DMS53 treated with DMSO at 0.1 percent for 48 hours (cell line): ENCODE measurements at regions not wholly inside any gene's neighbourhood (a gene's known extent, or its start where the extent isn't known, plus 50 kb on each side); places are given as distances from the start of the nearest gene placed in this dataset.
A peak's percentile ranks its signal among the peaks of the same experiment; 100 is the strongest.

Experiments
- DNase-seq: peaks from one replicate; lab custom pipeline; 2025; ENCODE audit not compliant: unreplicated experiment; lab: John Stamatoyannopoulos, UW

- no peak for DNase-seq
Observed at GRCh38 chr2:34660741-34661140, 1061.6 kb upstream of the FAM98A start.

DNA sequence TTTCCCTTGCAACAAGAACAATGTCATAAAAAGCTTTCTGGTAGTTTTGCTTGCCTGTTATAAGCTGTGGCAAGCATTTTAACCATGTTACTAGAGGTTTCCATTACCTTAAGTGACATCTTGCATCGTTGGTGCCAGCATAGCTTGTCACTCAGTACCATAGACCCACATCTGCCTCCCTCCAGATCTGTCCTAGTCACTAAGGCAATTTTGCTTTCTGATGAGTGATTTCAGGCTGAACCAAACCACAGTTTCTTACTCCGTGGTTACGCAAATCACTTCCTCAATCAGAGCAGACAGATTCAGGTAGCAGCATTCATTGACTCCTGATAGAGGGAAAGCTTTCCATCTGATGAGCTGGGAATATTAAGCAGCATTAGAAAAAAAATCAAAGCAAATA, 1057.5 kb upstream of the FAM98A start:
- DNase-seq: no peak

GRCh38 chr2:34652636-34653035, 1053.5 kb upstream of the FAM98A start:
- DNase-seq: no peak

GRCh38 chr2:34646901-34647300, 1047.8 kb upstream of the FAM98A start:
- no peak for DNase-seq

- DNase-seq: no peak
Observed at GRCh38 chr2:34632327-34632726, 1033.2 kb upstream of the FAM98A start.

- DNase-seq: no peak
Observed at GRCh38 chr2:34627003-34627402, 1027.9 kb upstream of the FAM98A start.

DNA sequence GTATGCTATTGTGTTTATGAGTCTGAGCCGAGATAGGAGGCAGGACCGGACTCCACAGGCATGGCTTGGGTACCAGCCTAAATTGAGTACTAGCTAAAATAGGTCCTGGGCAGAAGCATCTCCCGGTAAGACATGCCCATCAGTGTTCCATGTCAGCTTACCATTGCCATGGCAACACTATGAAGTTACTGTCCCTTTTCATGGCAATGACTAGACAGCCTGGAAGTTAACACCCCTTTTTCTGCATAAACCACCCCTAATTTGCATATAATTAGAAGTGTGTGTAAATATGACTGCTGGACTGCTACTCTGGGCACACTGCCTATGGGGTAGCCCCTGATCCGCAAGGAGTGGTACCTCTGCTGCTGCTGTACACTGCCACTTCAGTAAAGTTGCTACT, 1005.1 kb upstream of the FAM98A start:
- DNase-seq: no peak

GRCh38 chr2:34602262-34602661, 1003.2 kb upstream of the FAM98A start:
- no peak for DNase-seq

GRCh38 chr2:34601561-34601960, 1002.5 kb upstream of the FAM98A start:
- DNase-seq: no peak

GRCh38 chr2:34578641-34579040, 979.5 kb upstream of the FAM98A start:
- no peak for DNase-seq

DNA sequence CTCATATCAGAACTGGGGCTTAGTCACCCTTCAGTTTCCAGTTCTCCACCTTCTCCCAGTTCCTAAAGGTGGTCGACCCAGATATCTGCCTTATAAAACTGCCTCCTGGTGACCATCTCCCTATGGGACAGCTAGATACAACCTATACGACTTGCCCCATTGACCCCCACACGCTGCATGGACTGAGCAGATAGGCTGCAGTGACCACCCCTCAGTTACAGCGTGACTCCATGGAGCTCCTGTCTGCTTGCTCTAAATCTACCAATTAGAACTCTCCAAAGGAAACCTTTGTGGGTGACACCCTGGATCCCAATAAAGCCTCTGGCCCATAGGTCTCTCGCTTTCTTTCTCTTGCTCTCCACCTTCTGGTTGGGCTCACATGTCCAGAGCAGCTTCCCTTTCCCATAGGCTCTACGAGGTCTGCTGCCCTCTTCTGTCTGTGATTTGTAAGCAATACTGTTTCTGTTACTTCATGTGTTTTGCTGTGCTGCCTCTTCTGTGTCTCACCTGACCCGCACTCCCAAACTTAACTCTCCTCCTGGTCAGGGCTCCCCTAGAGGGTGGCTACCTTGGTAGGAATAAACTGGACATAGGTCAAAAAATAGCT, 971.3 kb upstream of the FAM98A start:
- peak; percentile 10 for DNase-seq

DNA sequence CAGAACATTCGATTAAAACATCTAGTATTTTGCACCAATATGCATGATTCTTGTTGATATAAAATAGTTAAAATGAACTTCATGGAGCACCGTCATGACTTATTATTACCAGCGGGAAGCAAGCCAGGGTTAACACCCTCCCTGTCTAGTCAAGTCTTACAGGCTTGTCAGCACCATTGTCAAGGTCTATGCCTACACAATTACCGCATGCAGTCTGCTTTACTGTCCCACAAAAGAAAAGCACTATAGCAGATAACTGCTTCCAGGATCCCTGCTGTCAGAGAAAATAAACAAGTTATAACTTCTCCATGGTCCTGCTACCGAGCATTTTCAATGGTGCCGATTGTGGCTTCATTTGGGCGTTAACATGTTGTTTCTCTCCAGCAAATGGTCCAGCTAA, 968.0 kb upstream of the FAM98A start:
- DNase-seq: no peak

- no peak for DNase-seq
Observed at GRCh38 chr2:34552337-34552736, 953.2 kb upstream of the FAM98A start.

DNA sequence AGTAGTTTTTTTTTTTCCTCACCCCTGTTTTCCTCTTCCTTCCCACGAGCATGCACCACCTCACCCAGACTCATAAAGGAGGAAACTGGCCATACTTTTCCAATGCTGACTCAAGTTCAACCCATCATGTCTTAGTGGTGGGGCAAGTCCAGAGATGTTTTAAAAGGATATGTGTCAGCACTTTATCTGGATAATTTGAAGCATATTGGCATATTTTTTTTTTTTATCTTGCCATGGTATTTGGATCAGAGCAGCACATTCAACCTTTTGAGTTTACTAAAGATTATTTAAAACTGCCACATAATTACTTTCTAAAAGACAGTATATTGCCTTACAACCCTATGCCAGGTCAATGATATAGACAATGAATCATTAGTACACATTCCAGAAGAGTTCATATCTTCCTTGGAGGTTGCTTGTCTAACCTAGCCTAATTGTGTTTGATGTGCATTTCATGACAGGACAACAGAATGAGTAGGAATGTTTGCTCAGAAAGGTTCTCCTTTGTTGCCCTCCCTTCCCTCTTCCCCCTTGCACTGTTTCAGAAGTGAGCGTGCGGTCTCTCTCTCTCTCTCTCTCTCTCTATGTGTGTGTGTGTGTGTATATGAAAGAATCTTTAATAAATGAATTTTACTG, 950.7 kb upstream of the FAM98A start:
- no peak for DNase-seq

DNA sequence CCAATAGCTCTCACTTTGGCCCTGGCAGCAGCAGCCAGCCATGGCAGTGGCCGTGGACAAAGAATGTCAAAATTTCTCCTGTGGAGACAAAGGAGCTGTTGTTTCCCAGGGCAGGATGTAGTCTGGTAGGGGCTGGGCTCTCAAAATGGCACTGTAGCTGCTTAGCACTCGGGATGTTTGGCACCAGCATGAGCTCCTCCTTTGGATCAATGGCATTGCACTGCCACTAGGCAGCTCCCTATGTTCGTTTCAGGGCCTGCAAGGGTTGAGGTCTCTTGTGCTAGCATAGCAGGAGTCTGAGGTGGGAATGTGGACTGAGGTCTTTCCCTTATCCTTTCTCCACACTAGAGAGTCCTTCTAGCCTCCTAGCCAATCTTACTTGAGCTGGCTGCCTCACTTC, 948.8 kb upstream of the FAM98A start:
- no peak for DNase-seq

DNA sequence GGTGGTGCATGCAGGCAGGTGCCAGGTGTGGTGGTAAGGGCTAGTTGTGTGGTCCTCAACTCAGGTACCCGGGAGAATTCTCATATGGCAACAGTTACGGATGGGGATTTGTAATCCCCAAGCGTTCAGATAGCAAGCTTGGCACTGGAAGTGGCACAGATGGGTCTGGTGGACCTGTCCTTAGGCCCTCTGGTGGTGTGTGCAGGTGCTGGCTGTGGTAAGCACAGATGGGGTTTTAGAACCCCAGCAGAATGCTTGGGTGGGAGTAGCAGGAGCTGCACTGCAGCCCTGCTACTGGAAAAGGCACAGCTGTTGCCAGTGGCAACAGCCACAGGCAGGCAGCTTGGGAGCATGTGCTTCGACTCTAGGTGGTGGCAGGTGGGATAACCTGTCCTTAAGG, 948.2 kb upstream of the FAM98A start:
- DNase-seq: no peak

DNA sequence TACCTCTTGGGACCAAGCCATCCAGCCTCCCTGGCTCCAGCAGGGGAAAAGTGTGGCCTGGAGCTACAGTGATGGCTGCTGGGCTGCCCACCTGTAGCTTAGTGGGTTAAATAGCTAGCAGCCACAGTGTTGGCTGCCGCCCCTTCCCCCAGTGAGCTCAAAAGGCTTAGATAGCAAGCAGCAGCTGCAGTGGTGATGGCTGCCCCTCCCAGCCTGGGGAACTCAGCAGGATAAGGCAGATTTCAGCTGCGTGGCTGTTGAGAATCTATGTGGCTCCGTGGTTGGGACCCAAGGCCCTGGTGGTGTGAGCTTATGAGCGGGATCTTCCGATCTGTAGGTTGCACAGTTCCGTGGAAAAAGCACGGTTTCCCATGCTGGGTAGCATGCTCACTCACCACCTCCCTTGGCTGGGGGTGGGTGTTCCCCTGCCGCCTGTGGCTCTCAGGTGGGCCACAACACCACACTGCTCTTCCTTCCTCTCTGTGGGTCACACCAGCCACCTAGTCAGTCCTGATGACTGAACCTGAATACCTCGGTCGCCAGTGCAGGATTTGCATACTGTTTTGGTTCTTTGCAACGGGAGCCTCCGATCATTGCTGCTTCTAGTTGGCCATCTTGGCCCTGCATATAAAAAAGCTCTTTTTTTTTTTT, 946.5 kb upstream of the FAM98A start:
- DNase-seq: no peak

- no peak for DNase-seq
Observed at GRCh38 chr2:34534761-34535160, 935.7 kb upstream of the FAM98A start.

DNA sequence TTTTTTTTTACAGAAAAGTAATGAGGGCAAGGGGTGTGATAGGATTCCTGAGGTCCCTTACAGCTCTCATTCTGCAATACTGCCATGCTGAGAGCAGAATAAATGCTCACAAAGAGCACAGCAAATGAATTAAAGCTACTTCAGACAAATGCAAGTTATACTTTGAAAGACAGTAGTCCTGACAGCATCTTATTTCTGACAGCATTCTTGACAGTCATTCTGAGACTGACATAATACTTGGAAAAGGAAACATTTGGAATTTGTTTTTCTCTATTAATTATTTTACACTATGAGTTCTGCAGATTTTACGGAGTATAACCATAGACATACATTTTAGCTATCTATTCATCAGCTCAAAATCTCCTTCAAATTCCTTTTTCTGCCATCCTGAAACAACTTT, 935.2 kb upstream of the FAM98A start:
- DNase-seq: no peak

DNA sequence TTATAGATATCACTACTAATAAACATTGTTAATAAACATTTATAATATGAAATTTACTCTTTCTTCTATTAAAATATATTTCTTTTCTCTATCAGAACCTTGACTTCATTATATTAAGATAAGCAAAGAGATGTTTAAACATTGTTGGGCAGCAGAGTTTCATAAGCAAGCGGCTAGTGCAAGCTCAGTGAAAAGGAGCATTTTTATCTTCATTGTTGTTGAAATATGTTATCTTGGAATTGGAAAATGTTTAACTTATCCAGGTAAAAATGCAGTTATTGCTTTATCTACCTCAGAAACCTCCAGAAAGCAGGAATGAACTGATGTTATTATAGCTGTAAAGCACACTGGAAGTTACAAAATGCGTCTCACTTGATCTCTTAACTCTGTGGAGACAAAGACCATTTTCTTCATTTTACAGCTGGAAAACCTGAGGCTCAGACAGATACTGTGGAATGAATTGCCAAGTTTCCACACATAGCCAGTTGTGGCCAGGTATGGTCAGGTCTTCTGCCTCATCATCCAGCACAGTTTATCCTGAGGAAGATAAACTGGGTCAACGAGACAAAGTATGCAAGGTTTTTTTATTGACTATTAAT, 934.6 kb upstream of the FAM98A start:
- no peak for DNase-seq

- DNase-seq: no peak
Observed at GRCh38 chr2:34529965-34530364, 930.9 kb upstream of the FAM98A start.

DNA sequence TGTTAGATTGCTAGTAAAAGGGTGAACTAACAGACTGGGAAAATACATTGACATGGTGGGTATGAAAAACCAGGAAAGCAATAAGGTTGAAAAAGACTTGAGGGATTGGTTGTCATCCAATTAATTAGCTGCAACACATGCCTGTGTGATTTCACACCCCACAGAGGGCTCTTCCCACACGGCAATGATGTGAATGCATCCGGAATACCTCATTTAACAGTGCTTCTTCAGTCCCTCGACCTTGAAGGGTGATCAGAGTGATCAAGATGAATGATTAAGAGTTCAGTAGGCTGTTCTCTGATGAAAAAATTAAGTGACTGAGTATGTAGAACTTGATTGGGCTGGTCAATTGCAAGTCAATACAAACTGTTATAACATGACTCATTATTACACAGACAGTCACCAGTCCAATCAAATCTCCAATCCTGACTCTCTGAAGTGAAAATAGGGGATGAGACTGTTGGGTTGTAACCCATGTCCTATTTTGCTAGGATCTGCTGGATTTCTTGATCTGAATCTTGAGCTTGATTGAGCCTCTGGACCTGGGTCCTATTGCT, 924.9 kb upstream of the FAM98A start:
- DNase-seq: no peak
